Natural killer cell (primary cell): ENCODE measurements at regions not wholly inside any gene's neighbourhood (a gene's known extent, or its start where the extent isn't known, plus 50 kb on each side); places are given as distances from the start of the nearest gene placed in this dataset.
"Not testable (repeated sequence)": the region's sequence is repeated elsewhere in the genome, so short reads cannot be mapped to it uniquely, and the experiment has no call there.

ENCODE experiments used
- ATAC-seq, 3 donors: fragments of 150-1000 bp in 2 of 3; fragments of 200-7000 bp in 1 of 3; cut with Tn5 transposase; 1 replicate in 1 of 3; 2 replicates in 2 of 3; pipeline ENCODE4 v1.10.0; 2021; ENCODE audit warnings: mild to moderate bottlenecking in 2 of 3, moderate library complexity in 2 of 3
- DNase-seq, 2 donors: peaks; one replicate each; pipeline versions ENCODE4 v3.0.0 to v3.0.0-alpha.2; 2013 to 2021; ENCODE audit warnings: mixed read lengths in 1 of 2
- H3K27ac ChIP-seq: one replicate; pipeline ENCODE4 v1.5.1; 2013; ENCODE audit warnings: mild to moderate bottlenecking, low read length
- H3K27me3 ChIP-seq: one replicate; pipeline ENCODE4 v1.6.1; 2013; ENCODE audit warnings: low read length; ENCODE audit not compliant: control insufficient read depth, insufficient read depth
- H3K36me3 ChIP-seq: one replicate; pipeline ENCODE4 v1.6.1; 2013; ENCODE audit warnings: low read length; ENCODE audit not compliant: control insufficient read depth, insufficient read depth
- H3K4me1 ChIP-seq: one replicate; pipeline ENCODE4 v1.6.1; 2013; ENCODE audit warnings: low read length; ENCODE audit not compliant: control insufficient read depth, insufficient read depth
- H3K4me3 ChIP-seq: one replicate; pipeline ENCODE4 v1.5.1; 2013; ENCODE audit warnings: low read length
- H3K9me3 ChIP-seq: one replicate; pipeline ENCODE4 v1.6.1; 2013; ENCODE audit warnings: low read length; ENCODE audit not compliant: control insufficient read depth, insufficient read depth
- H3K27ac Mint-ChIP-seq, 2 donors: one replicate each; pipeline ENCODE4 v1.8.0; 2022; ENCODE audit warnings: mild to moderate bottlenecking in 2 of 2, mixed read lengths in 2 of 2, moderate library complexity in 1 of 2
- H3K27me3 Mint-ChIP-seq, 2 donors: one replicate each; pipeline ENCODE4 v1.8.0; 2022; ENCODE audit warnings: low read depth in 2 of 2, mixed read lengths in 2 of 2
- H3K36me3 Mint-ChIP-seq: one replicate; pipeline ENCODE4 v1.8.0; 2022; ENCODE audit warnings: mixed read lengths
- H3K4me1 Mint-ChIP-seq, 2 donors: one replicate each; pipeline ENCODE4 v1.8.0; 2022; ENCODE audit warnings: mixed read lengths in 2 of 2
- H3K4me3 Mint-ChIP-seq: one replicate; pipeline ENCODE4 v1.8.0; 2022; ENCODE audit warnings: mild to moderate bottlenecking, moderate library complexity, mixed read lengths
- H3K9me3 Mint-ChIP-seq, 2 donors: one replicate each; pipeline ENCODE4 v1.8.0; 2022; ENCODE audit warnings: mixed read lengths in 2 of 2
- CTCF ChIP-seq: fragments of 200-600 bp; IDR thresholded peaks from one replicate; pipeline ENCODE4 v1.8.0; 2022; ENCODE audit warnings: antibody characterized with exemption
- WGBS: methylation state at CpG from one replicate; pipeline ENCODE4 v1.1.7; 2013; ENCODE audit warnings: missing lambda C conversion rate; ENCODE audit not compliant: insufficient coverage; 5-methylcytosine and 5-hydroxymethylcytosine counted together
- intact Hi-C: fragments of 100-400 bp; cut with micrococcal nuclease; formaldehyde crosslinking; loops from one replicate; pipeline ENCODE4 v1.14.2; 2022

- no peak for DNase-seq
- no peak overlapping the region for H3K4me3 ChIP-seq
- Mint-ChIP-seq H3K36me3 (no peaks in the 10 kb centered on the region), H3K9me3 (peaks cover 3 to 6% of the 10 kb centered on the region in 2 donors), H3K4me1 (no peaks in the 10 kb centered on the region), H3K4me3 (no peak overlapping the region), H3K27ac (no peak overlapping the region), H3K27me3 (no peaks in the 10 kb centered on the region)
- H3K27ac ChIP-seq, result no peak overlapping the region
- TF ChIP-seq CTCF, result no peak
- whole genome bisulfite sequencing, result no CpG with 5 or more reads among the region's 2 CpGs
- ATAC-seq, result no peak
- H3K9me3 ChIP-seq, result no peaks in the 10 kb centered on the region
- intact Hi-C loops, result no loop called here
- H3K36me3 ChIP-seq, result no peaks in the 10 kb centered on the region
- no peaks in the 10 kb centered on the region for H3K27me3 ChIP-seq
- H3K4me1 ChIP-seq, result no peaks in the 10 kb centered on the region
These were observed 316.3 kb upstream of the STAC start for GRCh38 chr3:36063992-36064391.

DNA sequence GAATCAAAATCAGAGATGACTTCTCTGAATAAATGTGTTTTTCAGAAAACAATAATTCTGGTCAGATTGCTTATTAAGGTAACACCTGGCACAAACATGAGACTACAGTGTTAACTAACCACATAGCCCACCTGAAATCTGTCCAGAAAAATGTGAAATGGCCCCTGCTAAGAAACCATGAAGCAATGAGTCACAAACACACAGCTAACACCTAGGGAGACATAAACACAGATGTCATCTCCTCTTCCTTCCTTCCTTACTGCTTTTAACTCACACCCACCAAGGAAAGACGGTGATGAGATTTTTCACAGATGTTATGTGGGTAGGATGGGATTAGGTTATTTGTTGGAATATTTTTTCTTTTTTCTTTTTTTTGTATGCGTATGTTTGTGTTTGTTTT is 315.0 kb upstream of the STAC start:
- H3K4me3 ChIP-seq, result no peak overlapping the region
- no peak for TF ChIP-seq CTCF
- no peaks in the 10 kb centered on the region for H3K4me1 ChIP-seq
- Mint-ChIP-seq H3K4me1 (no peaks in the 10 kb centered on the region), H3K4me3 (no peak overlapping the region), H3K36me3 (no peaks in the 10 kb centered on the region), H3K9me3 (peaks cover 6 to 7% of the 10 kb centered on the region in 2 donors), H3K27ac (no peak overlapping the region), H3K27me3 (no peaks in the 10 kb centered on the region)
- H3K36me3 ChIP-seq, result no peaks in the 10 kb centered on the region
- H3K9me3 ChIP-seq, result no peaks in the 10 kb centered on the region
- no CpG with 5 or more reads among the region's 2 CpGs for WGBS
- H3K27me3 ChIP-seq, result no peaks in the 10 kb centered on the region
- intact Hi-C loops, result no loop called here
- ATAC-seq (no peak), DNase-seq (no peak)
- no peak overlapping the region for H3K27ac ChIP-seq

GRCh38 chr3:36075491-36075890 is 304.8 kb upstream of the STAC start:
- DNase-seq (no peak), ATAC-seq (no peak)
- Histone ChIP-seq H3K4me3 (no peak overlapping the region), H3K27ac (no peak overlapping the region), H3K9me3 (no peaks in the 10 kb centered on the region), H3K27me3 (no peaks in the 10 kb centered on the region), H3K36me3 (no peaks in the 10 kb centered on the region), H3K4me1 (no peaks in the 10 kb centered on the region)
- no peak overlapping the region for H3K27ac Mint-ChIP-seq
- H3K4me1 Mint-ChIP-seq, result no peaks in the 10 kb centered on the region
- peaks cover 2 to 12% of the 10 kb centered on the region in 2 donors for H3K9me3 Mint-ChIP-seq
- no peaks in the 10 kb centered on the region for H3K36me3 Mint-ChIP-seq
- intact Hi-C loops, result no loop called here
- WGBS, result 93% methylated on average over 2 of the region's 3 CpGs
- no peak for TF ChIP-seq CTCF
- no peaks in the 10 kb centered on the region for H3K27me3 Mint-ChIP-seq
- H3K4me3 Mint-ChIP-seq, result no peak overlapping the region

DNA sequence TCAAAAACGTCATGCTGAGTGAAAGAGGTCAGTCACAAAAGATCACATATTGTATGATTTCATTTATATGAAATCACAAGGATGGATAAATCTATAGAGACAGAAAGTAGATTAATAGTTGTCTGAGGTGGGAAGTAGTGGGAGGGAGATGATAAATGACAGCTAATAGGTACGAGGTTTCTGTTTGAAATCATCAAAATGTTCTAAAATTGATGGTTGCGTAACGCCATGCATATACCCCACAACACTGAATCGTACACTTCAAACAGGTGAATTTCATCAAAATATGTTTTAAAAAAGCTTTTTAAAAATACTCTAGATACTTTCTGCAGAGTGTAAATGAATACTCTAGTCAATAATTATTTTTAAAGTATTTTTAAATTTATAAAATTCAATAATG is 303.0 kb upstream of the STAC start:
- H3K27me3 Mint-ChIP-seq, result no peaks in the 10 kb centered on the region
- WGBS, result 90% methylated on average over 4 of the region's 5 CpGs
- no peak for DNase-seq
- ATAC-seq, result no peak
- intact Hi-C loops, result no loop called here
- Histone ChIP-seq H3K36me3 (no peaks in the 10 kb centered on the region), H3K9me3 (no peaks in the 10 kb centered on the region), H3K27ac (no peak overlapping the region), H3K4me3 (no peak overlapping the region), H3K27me3 (no peaks in the 10 kb centered on the region), H3K4me1 (no peaks in the 10 kb centered on the region)
- no peak overlapping the region for H3K4me3 Mint-ChIP-seq
- H3K9me3 Mint-ChIP-seq, result peaks cover under 1 to 18% of the 10 kb centered on the region in 2 donors
- TF ChIP-seq CTCF, result no peak
- H3K4me1 Mint-ChIP-seq, result no peaks in the 10 kb centered on the region
- no peaks in the 10 kb centered on the region for H3K36me3 Mint-ChIP-seq
- no peak overlapping the region for H3K27ac Mint-ChIP-seq

GRCh38 chr3:36082958-36083357 is 297.3 kb upstream of the STAC start:
- H3K27ac Mint-ChIP-seq, DNase-seq, H3K4me1 Mint-ChIP-seq, H3K27me3 Mint-ChIP-seq, H3K36me3 ChIP-seq, H3K9me3 ChIP-seq, ATAC-seq, H3K36me3 Mint-ChIP-seq, H3K27me3 ChIP-seq, H3K4me3 ChIP-seq, H3K4me3 Mint-ChIP-seq, H3K27ac ChIP-seq, intact Hi-C loops, H3K4me1 ChIP-seq: not testable (repeated sequence)
- peaks cover 2 to 18% of the 10 kb centered on the region in 2 donors for H3K9me3 Mint-ChIP-seq
- WGBS, result 96% methylated on average over 12 of the region's 12 CpGs
